RWPE2 (cell line): ENCODE measurements at regions not wholly inside any gene's neighbourhood (a gene's known extent, or its start where the extent isn't known, plus 50 kb on each side); places are given as distances from the start of the nearest gene placed in this dataset.

Experiments used
- ATAC-seq: fragments of 200-7000 bp; cut with Tn5 transposase; 3 replicates; pipeline ENCODE4 v1.9.1; 2021; ENCODE audit warnings: low read depth
- DNase-seq: peaks from one replicate; pipeline ENCODE4 v3.0.0-alpha.2; 2020; ENCODE audit warnings: low spot score
- H3K27ac ChIP-seq: fragments of 450-650 bp; 2 replicates; pipeline ENCODE4 v1.5.1; 2017; ENCODE audit warnings: mild to moderate bottlenecking; ENCODE audit not compliant: poor library complexity, severe bottlenecking
- H3K27me3 ChIP-seq: fragments of 250-450 bp; sonication (Bioruptor Pico); 2 replicates; pipeline ENCODE4 v1.5.1; 2021; ENCODE audit warnings: mild to moderate bottlenecking, moderate library complexity; ENCODE audit not compliant: insufficient read depth, poor library complexity, severe bottlenecking
- H3K36me3 ChIP-seq: fragments of 250-450 bp; sonication (Bioruptor Pico); 2 replicates; pipeline ENCODE4 v1.5.1; 2020; ENCODE audit warnings: low read depth, mild to moderate bottlenecking, moderate library complexity
- H3K4me1 ChIP-seq: fragments of 250-450 bp; sonication (Bioruptor Pico); 2 replicates; pipeline ENCODE4 v1.5.1; 2021; ENCODE audit warnings: mild to moderate bottlenecking, moderate library complexity; ENCODE audit not compliant: insufficient read depth, poor library complexity, severe bottlenecking
- H3K4me3 ChIP-seq: fragments of 250-450 bp; sonication (Bioruptor Pico); 2 replicates; pipeline ENCODE4 v1.5.1; 2021; ENCODE audit warnings: mild to moderate bottlenecking, moderate library complexity; ENCODE audit not compliant: severe bottlenecking
- H3K9me3 ChIP-seq: fragments of 250-450 bp; sonication (Bioruptor Pico); 2 replicates; pipeline ENCODE4 v1.5.1; 2021; ENCODE audit warnings: mild to moderate bottlenecking, moderate library complexity; ENCODE audit not compliant: severe bottlenecking
- CTCF ChIP-seq: fragments of 450-650 bp; IDR thresholded peaks from one replicate; pipeline ENCODE4 v1.5.1; 2017; ENCODE audit warnings: mild to moderate bottlenecking, moderate library complexity; ENCODE audit not compliant: poor library complexity, severe bottlenecking

- Histone ChIP-seq H3K4me3 (no peak overlapping the region), H3K27ac (no peak overlapping the region), H3K4me1 (no peaks in the 10 kb centered on the region), H3K9me3 (no peaks in the 10 kb centered on the region), H3K27me3 (no peaks in the 10 kb centered on the region), H3K36me3 (no peaks in the 10 kb centered on the region)
- no peak for TF ChIP-seq CTCF
- ATAC-seq (no peak), DNase-seq (no peak)
Measured at GRCh38 chr10:130251766-130252165, 115.6 kb downstream of the GLRX3 start.

GRCh38 chr10:130254243-130254642 is 118.1 kb downstream of the GLRX3 start:
- no peak overlapping the region for H3K27ac ChIP-seq
- no peaks in the 10 kb centered on the region for H3K9me3 ChIP-seq
- ATAC-seq (no peak), DNase-seq (no peak)
- no peaks in the 10 kb centered on the region for H3K27me3 ChIP-seq
- no peak overlapping the region for H3K4me3 ChIP-seq
- H3K4me1 ChIP-seq = no peaks in the 10 kb centered on the region
- no peaks in the 10 kb centered on the region for H3K36me3 ChIP-seq
- no peak for TF ChIP-seq CTCF

- Histone ChIP-seq H3K4me3 (no peak overlapping the region), H3K36me3 (no peaks in the 10 kb centered on the region), H3K27ac (no peak overlapping the region), H3K9me3 (no peaks in the 10 kb centered on the region), H3K4me1 (no peaks in the 10 kb centered on the region), H3K27me3 (no peaks in the 10 kb centered on the region)
- no peak for ATAC-seq
- no peak for TF ChIP-seq CTCF
- DNase-seq = no peak
Measured at GRCh38 chr10:130254662-130255061, 118.5 kb downstream of the GLRX3 start.

GRCh38 chr10:130255777-130256176 is 119.6 kb downstream of the GLRX3 start:
- no peaks in the 10 kb centered on the region for H3K36me3 ChIP-seq
- no peak overlapping the region for H3K27ac ChIP-seq
- no peak overlapping the region for H3K4me3 ChIP-seq
- no peaks in the 10 kb centered on the region for H3K27me3 ChIP-seq
- TF ChIP-seq CTCF = no peak
- ATAC-seq = no peak
- H3K4me1 ChIP-seq = no peaks in the 10 kb centered on the region
- no peaks in the 10 kb centered on the region for H3K9me3 ChIP-seq
- no peak for DNase-seq

- Histone ChIP-seq H3K27me3 (no peaks in the 10 kb centered on the region), H3K36me3 (no peaks in the 10 kb centered on the region), H3K27ac (no peak overlapping the region), H3K4me3 (no peak overlapping the region), H3K4me1 (no peaks in the 10 kb centered on the region), H3K9me3 (no peaks in the 10 kb centered on the region)
- TF ChIP-seq CTCF = no peak
- ATAC-seq (no peak), DNase-seq (no peak)
Measured at GRCh38 chr10:130257897-130258296, 121.7 kb downstream of the GLRX3 start.
